ENCODE measurements at regions not wholly inside any gene's neighbourhood (a gene's known extent, or its start where the extent isn't known, plus 50 kb on each side); places are given as distances from the start of the nearest gene placed in this dataset.
"Not testable (repeated sequence)": the region's sequence is repeated elsewhere in the genome, so short reads cannot be mapped to it uniquely, and the experiment has no call there.

- H3K27ac ChIP-seq, result no peak overlapping the region
- no peak for DNase-seq
- H3K9me3 ChIP-seq, result no peaks in the 10 kb centered on the region
- H3K27me3 ChIP-seq, result no peaks in the 10 kb centered on the region
- TF ChIP-seq CTCF (IDR thresholded peaks at IDR 0.05), result no peak
- no peak for TF ChIP-seq POLR2A (IDR thresholded peaks at IDR 0.05)
- H3K4me3 ChIP-seq, result no peak overlapping the region
- 76 to 80% methylated on average over 6 of the region's 6 CpGs for WGBS, 2 donors
- no peaks in the 10 kb centered on the region for H3K4me1 ChIP-seq
- intact Hi-C loops (cut with DNase I), result no loop called here
- H3K36me3 ChIP-seq, result no peaks in the 10 kb centered on the region
These were observed 248.3 kb upstream of the KLF3 start for GRCh38 chr4:38415682-38416081.

GRCh38 chr4:38416450-38417014 lies 247.5 kb upstream of the KLF3 start:
- TF ChIP-seq POLR2A (IDR thresholded peaks at IDR 0.05) (no peak), CTCF (IDR thresholded peaks at IDR 0.05) (no peak)
- no peaks in the 10 kb centered on the region for H3K4me1 ChIP-seq
- H3K36me3 ChIP-seq, result no peaks in the 10 kb centered on the region
- H3K27me3 ChIP-seq, result no peaks in the 10 kb centered on the region
- H3K27ac ChIP-seq, result no peak overlapping the region
- intact Hi-C loops (cut with DNase I), result no loop called here
- DNase-seq, result no peak
- no peak overlapping the region for H3K4me3 ChIP-seq
- H3K9me3 ChIP-seq, result no peaks in the 10 kb centered on the region
- 100% methylated on average over 1 of the region's 1 CpG for WGBS, 2 donors

- H3K4me1 ChIP-seq; H3K36me3 ChIP-seq; intact Hi-C loops (cut with DNase I); H3K9me3 ChIP-seq; H3K27me3 ChIP-seq; DNase-seq; H3K4me3 ChIP-seq; H3K27ac ChIP-seq: not testable (repeated sequence)
- 67 to 73% methylated on average over 2 to 4 of the region's 4 CpGs for WGBS, 2 donors
These were observed 243.7 kb upstream of the KLF3 start for GRCh38 chr4:38420254-38420653.

- intact Hi-C loops (cut with DNase I), result no loop called here
- TF ChIP-seq POLR2A (IDR thresholded peaks at IDR 0.05) (no peak), CTCF (IDR thresholded peaks at IDR 0.05) (no peak)
- Histone ChIP-seq H3K27me3 (no peaks in the 10 kb centered on the region), H3K9me3 (no peaks in the 10 kb centered on the region), H3K27ac (no peak overlapping the region), H3K4me1 (no peaks in the 10 kb centered on the region), H3K36me3 (no peaks in the 10 kb centered on the region), H3K4me3 (no peak overlapping the region)
- DNase-seq, result no peak
- WGBS, 2 donors, result 82 to 84% methylated on average over 4 of the region's 4 CpGs
These were observed 241.1 kb upstream of the KLF3 start for GRCh38 chr4:38422850-38423249.

GRCh38 chr4:38424151-38424871 lies 239.7 kb upstream of the KLF3 start:
- TF ChIP-seq POLR2A (IDR thresholded peaks at IDR 0.05) (no peak), CTCF (IDR thresholded peaks at IDR 0.05) (no peak)
- Histone ChIP-seq H3K9me3 (no peaks in the 10 kb centered on the region), H3K27me3 (no peaks in the 10 kb centered on the region), H3K27ac (no peak overlapping the region), H3K36me3 (no peaks in the 10 kb centered on the region), H3K4me1 (no peaks in the 10 kb centered on the region), H3K4me3 (no peak overlapping the region)
- no peak for DNase-seq
- WGBS, 2 donors, result 75 to 78% methylated on average over 7 of the region's 9 CpGs
- intact Hi-C loops (cut with DNase I), result no loop called here

GRCh38 chr4:38426532-38426931 lies 237.5 kb upstream of the KLF3 start:
- Histone ChIP-seq H3K36me3 (no peaks in the 10 kb centered on the region), H3K4me1 (no peaks in the 10 kb centered on the region), H3K27ac (no peak overlapping the region), H3K4me3 (no peak overlapping the region), H3K9me3 (no peaks in the 10 kb centered on the region), H3K27me3 (no peaks in the 10 kb centered on the region)
- DNase-seq, result no peak
- intact Hi-C loops (cut with DNase I), result no loop called here
- TF ChIP-seq CTCF (IDR thresholded peaks at IDR 0.05) (no peak), POLR2A (IDR thresholded peaks at IDR 0.05) (no peak)
